HuH-7 (cell line): ENCODE measurements at regions not wholly inside any gene's neighbourhood (a gene's known extent, or its start where the extent isn't known, plus 50 kb on each side); places are given as distances from the start of the nearest gene placed in this dataset.
"Not testable (repeated sequence)": the region's sequence is repeated elsewhere in the genome, so short reads cannot be mapped to it uniquely, and the experiment has no call there.

Experiments used
- DNase-seq: peaks from one replicate; pipeline ENCODE4 v3.0.0; 2011; ENCODE audit warnings: low spot score

GRCh38 chr14:44616204-44616603 lies 109.1 kb upstream of the FSCB start:
- DNase-seq: no peak

GRCh38 chr14:44613061-44613712 lies 106.1 kb upstream of the FSCB start:
- DNase-seq: no peak

GRCh38 chr14:44612002-44612401 lies 104.9 kb upstream of the FSCB start:
- DNase-seq: no peak

DNA sequence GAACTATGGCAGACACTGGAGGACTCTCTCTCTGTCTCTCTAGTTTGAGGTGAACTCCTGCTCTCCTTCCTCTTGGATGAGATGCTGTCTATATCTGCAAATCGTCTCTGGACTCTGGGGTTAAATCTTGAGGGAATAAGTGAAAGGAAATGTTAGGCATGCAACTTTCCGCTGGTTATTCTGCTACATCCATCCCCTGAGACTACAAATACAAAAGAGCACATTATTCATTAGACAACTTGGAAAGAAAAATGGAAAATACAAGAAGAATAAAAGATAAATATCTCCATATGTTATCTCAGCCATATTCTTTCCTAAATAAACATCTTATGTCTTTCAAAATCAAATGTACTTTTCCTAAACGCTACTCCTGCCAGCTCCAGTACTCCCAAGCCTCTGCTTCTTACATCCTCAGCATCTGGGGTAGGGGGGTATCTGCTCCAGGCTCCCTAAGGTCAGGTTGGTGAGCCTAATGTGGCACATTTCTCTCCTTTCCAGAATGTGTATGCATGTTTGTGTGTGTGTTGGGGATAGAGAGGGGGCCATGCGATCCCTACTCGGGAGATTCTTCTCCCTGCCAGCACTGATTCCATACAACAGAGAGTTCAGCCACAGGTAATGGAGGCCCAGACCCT lies 102.9 kb upstream of the FSCB start:
- DNase-seq: no peak

DNA sequence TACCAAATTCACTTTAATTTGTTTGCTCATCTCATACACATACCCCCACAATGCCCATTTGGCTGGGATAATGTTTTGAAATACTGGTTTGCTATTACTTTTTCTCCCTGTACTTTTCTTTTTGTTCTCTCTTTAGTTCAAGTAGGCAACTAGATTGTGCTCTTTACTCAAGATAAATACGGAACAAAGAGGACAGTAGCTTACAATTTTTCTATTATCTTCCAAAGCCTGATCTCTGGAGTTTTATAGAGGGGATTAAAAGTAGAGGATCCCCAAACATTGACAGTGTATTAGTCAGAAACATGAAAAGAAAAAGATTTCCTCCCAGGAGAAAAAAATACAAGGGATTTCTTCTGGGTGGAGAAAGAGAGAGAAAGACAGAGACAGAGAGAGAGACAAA lies 102.1 kb upstream of the FSCB start:
- DNase-seq: no peak

DNA sequence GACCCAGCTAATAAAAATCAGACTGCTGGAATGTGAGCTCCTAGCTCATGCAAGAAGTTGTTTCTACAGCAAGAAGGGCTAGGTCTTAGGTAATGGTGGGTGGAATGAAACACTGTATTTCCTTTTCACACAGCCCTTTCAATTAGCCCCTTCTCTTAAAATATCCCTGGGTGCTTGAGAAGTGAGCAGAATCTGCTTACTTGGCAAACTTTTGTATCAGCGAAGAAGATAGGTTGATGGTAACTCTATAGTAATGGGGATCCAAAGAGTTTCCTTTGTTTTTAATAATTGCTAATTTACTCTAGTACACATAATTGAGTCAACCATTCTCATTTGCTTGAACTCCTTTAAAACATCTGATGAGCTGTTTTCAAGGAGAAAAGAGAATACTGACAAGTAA lies 100.6 kb upstream of the FSCB start:
- DNase-seq: no peak

- DNase-seq: no peak
Observed at GRCh38 chr14:44606576-44606975, 99.5 kb upstream of the FSCB start.

DNA sequence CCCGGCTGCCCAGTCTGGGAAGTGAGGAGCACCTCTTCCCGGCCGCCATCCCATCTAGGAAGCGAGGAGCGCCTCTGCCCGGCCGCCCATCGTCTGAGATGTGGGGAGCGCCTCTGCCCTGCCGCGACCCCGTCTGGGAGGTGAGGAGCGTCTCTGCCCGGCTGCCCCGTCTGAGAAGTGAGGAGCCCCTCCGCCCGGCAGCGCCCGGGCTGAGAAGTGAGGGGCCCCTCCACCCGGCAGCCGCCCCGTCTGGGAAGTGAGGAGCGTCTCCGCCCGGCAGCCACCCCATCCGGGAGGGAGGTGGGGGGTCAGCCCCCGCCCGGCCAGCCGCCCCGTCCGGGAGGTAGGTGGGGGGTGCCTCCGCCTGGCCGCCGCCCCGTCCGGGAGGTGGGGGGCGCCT lies 94.2 kb upstream of the FSCB start:
- DNase-seq: not testable (repeated sequence)

DNA sequence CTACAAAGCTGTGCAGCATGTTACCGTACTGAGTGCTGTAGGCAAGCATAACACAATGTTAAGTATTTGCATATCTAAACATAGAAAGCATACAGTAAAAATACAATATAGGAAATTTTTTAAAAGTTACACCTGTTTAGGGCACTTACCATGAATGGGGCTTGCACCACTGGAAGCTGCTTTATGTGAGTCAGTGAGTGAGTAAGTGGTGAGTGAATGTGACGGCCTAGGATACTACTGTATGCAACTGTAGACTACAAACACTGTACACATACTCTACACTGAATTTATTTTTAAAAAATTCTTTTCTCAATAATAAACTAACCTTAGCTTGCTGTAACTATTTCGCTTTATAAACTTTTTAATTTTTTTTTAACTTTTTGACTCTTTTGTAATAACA lies 82.1 kb upstream of the FSCB start:
- DNase-seq: no peak

DNA sequence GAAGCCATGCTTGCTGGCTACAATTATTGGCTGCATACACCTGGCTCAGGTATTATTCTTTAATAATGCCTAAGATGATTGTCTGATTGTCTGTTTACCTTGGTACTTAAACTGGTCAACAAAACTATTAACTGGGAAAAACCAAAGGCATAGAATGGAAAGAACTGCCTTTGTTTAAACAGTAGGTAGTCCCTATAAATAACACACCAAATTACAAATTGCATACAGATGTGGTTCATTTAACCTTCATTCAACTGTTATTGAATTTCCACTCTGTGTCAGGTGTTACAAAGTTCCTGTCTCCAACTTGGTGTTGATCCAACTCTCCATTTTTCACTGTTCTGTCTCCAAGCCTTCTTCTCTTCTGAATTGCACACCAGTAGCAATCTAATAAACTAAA lies 79.8 kb upstream of the FSCB start:
- DNase-seq: no peak

GRCh38 chr14:44576356-44576755 lies 69.3 kb upstream of the FSCB start:
- DNase-seq: no peak

DNA sequence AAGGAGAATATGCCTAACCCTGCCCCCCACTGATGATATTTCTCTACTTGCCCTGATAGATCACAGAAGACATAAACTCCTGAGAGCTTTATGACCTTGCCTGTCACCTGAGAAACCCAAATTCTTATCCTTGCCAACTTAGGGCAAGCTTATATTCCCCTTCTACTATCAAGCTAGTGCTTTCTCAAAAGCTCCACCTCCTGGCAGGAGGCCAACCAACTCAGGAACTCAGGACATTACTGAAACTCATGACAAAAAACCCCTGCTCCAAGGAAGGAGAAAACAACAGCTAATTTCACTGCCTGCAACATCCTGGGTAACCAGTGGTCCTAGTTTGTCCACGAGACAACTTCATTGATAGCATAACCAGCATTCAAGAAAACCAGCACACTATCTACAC lies 60.9 kb upstream of the FSCB start:
- DNase-seq: no peak

DNA sequence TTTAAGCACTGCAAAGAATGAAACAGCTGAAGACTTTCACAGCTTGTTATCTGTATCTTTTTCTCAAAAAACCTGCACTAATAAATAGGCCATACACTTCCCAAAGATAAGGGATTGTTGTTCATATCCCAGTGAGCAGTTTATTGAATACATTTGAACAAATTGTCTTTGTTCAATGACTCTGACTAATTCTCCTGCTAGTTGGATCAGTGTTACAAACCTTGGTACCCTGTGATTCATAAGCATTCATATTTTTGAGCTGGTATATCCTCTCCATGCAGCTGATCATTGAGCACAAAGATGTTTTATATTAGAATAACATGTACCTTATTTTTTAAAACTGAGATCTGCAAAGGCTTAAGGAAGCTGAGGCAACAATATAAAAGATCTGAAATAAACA lies 58.9 kb upstream of the FSCB start:
- DNase-seq: no peak

DNA sequence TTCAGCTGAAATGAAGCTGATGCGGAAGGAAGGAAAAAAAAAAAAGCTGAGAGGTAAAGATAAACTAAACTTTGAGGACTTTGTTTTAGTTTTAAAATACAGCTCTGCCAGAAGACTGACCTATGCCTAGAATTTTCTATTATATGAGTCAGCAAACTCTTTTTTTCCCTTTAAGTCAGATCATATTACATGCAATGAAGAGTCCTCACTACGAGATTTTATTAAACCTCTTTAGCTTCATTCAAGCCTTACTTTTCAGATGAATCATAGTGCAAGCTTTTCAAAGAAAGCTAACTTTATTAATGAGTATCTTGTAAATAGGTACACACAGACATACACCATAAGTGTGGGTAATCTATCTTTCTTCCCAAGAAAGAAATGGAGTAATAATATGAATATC lies 57.8 kb upstream of the FSCB start:
- no peak for DNase-seq
